ENCODE measurements at regions not wholly inside any gene's neighbourhood (a gene's known extent, or its start where the extent isn't known, plus 50 kb on each side); places are given as distances from the start of the nearest gene placed in this dataset.

DNA sequence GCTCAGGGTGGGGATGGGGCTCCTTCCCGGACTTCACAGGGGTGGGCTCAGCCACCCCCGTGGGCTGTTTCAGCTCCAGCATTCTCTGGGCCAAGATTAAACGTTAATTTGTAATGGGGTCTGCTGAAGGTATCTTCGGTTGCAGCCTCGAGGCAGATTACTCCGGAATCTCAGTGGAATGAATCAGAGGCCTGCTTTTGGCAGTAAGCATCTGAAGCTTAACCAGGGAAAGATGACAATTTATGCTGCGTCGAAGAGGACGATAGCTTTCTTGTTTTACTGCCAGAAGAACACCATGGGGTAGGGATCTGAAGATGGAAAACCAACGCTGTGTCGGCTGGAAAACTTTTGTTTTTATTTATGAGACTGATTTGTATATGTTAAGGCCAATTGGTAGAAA, 129.2 kb upstream of the MSX1 start:
- no peaks in the 10 kb centered on the region for H3K4me1 ChIP-seq (replicated peaks in 1 of 2; ENCODE audit: control insufficient read depth in 2 of 2, insufficient read depth in 2 of 2, low read length in 2 of 2)
- peaks cover 3% of the 10 kb centered on the region for H3K9me3 ChIP-seq (replicated peaks; ENCODE audit: control insufficient read depth, insufficient read depth, low read depth, low read length)
- H3K4me3 ChIP-seq, result no peak overlapping the region
- FAIRE-seq (no peak), DNase-seq (ENCODE audit: extremely low read depth in 1 of 4, low spot score in 3 of 4) (no peak), ATAC-seq (no peak)
- H3K4me2 ChIP-seq (ENCODE audit: insufficient read depth, low read length), result no peak overlapping the region
- no peaks in the 10 kb centered on the region for H3K36me3 ChIP-seq (ENCODE audit: control insufficient read depth, insufficient read depth, low read length)
- WGBS (ENCODE audit: insufficient coverage, low coverage, missing lambda C conversion rate), result 0% methylated on average over 11 of the region's 11 CpGs
- H3K27me3 ChIP-seq (ENCODE audit: control insufficient read depth in 2 of 2, insufficient read depth in 2 of 2, low read length in 2 of 2), result peaks cover 0 to 22% of the 10 kb centered on the region in 2 experiments; a peak in 1 of 5 replicates
- no peak overlapping the region for H3K9ac ChIP-seq (ENCODE audit: insufficient read depth in 1 of 2, low read depth in 2 of 2, low read length in 2 of 2)
- intact Hi-C loops (cut with micrococcal nuclease), result no loop called here
- ChIA-PET POLR2A (no interaction called here), CTCF (ENCODE audit: low intra/inter-chr PET ratio) (no interaction called here)
- H3K27ac ChIP-seq (ENCODE audit: extremely low read depth, low read depth, low read length), result no peak overlapping the region
- no peaks in the 10 kb centered on the region for H4K20me1 ChIP-seq (replicated peaks; ENCODE audit: control insufficient read depth, insufficient read depth, low read length)
- H3K9me1 ChIP-seq (ENCODE audit: control insufficient read depth, insufficient read depth, low read length), result no peaks in the 10 kb centered on the region
- in situ Hi-C loops (cut with MboI), result no loop called here
- BruUV-seq (replicated peaks), result no TSS peak
- no peak overlapping the region for H2AFZ ChIP-seq (ENCODE audit: low read depth, low read length)
- H3K79me2 ChIP-seq (ENCODE audit: control insufficient read depth, insufficient read depth, low read length), result no peaks in the 10 kb centered on the region
- TF ChIP-seq, protein P1, sequence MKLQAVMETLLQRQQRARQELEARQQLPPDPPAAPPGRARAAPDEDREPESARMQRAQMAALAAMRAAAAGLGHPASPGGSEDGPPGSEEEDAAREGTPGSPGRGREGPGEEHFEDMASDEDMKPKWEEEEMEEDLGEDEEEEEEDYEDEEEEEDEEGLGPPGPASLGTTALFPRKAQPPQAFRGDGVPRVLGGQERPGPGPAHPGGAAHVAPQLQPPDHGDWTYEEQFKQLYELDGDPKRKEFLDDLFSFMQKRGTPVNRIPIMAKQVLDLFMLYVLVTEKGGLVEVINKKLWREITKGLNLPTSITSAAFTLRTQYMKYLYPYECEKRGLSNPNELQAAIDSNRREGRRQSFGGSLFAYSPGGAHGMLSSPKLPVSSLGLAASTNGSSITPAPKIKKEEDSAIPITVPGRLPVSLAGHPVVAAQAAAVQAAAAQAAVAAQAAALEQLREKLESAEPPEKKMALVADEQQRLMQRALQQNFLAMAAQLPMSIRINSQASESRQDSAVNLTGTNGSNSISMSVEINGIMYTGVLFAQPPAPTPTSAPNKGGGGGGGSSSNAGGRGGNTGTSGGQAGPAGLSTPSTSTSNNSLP (IDR thresholded peaks at IDR 0.05; ENCODE audit: borderline replicate concordance, low read depth, low read length), result no peak
- TF ChIP-seq, protein P2, sequence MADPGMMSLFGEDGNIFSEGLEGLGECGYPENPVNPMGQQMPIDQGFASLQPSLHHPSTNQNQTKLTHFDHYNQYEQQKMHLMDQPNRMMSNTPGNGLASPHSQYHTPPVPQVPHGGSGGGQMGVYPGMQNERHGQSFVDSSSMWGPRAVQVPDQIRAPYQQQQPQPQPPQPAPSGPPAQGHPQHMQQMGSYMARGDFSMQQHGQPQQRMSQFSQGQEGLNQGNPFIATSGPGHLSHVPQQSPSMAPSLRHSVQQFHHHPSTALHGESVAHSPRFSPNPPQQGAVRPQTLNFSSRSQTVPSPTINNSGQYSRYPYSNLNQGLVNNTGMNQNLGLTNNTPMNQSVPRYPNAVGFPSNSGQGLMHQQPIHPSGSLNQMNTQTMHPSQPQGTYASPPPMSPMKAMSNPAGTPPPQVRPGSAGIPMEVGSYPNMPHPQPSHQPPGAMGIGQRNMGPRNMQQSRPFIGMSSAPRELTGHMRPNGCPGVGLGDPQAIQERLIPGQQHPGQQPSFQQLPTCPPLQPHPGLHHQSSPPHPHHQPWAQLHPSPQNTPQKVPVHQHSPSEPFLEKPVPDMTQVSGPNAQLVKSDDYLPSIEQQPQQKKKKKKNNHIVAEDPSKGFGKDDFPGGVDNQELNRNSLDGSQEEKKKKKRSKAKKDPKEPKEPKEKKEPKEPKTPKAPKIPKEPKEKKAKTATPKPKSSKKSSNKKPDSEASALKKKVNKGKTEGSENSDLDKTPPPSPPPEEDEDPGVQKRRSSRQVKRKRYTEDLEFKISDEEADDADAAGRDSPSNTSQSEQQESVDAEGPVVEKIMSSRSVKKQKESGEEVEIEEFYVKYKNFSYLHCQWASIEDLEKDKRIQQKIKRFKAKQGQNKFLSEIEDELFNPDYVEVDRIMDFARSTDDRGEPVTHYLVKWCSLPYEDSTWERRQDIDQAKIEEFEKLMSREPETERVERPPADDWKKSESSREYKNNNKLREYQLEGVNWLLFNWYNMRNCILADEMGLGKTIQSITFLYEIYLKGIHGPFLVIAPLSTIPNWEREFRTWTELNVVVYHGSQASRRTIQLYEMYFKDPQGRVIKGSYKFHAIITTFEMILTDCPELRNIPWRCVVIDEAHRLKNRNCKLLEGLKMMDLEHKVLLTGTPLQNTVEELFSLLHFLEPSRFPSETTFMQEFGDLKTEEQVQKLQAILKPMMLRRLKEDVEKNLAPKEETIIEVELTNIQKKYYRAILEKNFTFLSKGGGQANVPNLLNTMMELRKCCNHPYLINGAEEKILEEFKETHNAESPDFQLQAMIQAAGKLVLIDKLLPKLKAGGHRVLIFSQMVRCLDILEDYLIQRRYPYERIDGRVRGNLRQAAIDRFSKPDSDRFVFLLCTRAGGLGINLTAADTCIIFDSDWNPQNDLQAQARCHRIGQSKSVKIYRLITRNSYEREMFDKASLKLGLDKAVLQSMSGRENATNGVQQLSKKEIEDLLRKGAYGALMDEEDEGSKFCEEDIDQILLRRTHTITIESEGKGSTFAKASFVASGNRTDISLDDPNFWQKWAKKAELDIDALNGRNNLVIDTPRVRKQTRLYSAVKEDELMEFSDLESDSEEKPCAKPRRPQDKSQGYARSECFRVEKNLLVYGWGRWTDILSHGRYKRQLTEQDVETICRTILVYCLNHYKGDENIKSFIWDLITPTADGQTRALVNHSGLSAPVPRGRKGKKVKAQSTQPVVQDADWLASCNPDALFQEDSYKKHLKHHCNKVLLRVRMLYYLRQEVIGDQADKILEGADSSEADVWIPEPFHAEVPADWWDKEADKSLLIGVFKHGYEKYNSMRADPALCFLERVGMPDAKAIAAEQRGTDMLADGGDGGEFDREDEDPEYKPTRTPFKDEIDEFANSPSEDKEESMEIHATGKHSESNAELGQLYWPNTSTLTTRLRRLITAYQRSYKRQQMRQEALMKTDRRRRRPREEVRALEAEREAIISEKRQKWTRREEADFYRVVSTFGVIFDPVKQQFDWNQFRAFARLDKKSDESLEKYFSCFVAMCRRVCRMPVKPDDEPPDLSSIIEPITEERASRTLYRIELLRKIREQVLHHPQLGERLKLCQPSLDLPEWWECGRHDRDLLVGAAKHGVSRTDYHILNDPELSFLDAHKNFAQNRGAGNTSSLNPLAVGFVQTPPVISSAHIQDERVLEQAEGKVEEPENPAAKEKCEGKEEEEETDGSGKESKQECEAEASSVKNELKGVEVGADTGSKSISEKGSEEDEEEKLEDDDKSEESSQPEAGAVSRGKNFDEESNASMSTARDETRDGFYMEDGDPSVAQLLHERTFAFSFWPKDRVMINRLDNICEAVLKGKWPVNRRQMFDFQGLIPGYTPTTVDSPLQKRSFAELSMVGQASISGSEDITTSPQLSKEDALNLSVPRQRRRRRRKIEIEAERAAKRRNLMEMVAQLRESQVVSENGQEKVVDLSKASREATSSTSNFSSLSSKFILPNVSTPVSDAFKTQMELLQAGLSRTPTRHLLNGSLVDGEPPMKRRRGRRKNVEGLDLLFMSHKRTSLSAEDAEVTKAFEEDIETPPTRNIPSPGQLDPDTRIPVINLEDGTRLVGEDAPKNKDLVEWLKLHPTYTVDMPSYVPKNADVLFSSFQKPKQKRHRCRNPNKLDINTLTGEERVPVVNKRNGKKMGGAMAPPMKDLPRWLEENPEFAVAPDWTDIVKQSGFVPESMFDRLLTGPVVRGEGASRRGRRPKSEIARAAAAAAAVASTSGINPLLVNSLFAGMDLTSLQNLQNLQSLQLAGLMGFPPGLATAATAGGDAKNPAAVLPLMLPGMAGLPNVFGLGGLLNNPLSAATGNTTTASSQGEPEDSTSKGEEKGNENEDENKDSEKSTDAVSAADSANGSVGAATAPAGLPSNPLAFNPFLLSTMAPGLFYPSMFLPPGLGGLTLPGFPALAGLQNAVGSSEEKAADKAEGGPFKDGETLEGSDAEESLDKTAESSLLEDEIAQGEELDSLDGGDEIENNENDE (IDR thresholded peaks at IDR 0.05; ENCODE audit: low read depth, low read length), result no peak
- no peak for TF ChIP-seq RBFOX2 (IDR thresholded peaks at IDR 0.05; ENCODE audit: low read depth, low read length)
- TF ChIP-seq, protein P3, sequence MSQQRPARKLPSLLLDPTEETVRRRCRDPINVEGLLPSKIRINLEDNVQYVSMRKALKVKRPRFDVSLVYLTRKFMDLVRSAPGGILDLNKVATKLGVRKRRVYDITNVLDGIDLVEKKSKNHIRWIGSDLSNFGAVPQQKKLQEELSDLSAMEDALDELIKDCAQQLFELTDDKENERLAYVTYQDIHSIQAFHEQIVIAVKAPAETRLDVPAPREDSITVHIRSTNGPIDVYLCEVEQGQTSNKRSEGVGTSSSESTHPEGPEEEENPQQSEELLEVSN (IDR thresholded peaks at IDR 0.05; ENCODE audit: borderline replicate concordance in 1 of 2, extremely low read depth in 1 of 2, insufficient read depth in 1 of 2, insufficient read length in 1 of 2, low read depth in 1 of 2, low read length in 1 of 2, poor library complexity in 1 of 2, severe bottlenecking in 1 of 2), result no peak
- TF ChIP-seq, protein P4, sequence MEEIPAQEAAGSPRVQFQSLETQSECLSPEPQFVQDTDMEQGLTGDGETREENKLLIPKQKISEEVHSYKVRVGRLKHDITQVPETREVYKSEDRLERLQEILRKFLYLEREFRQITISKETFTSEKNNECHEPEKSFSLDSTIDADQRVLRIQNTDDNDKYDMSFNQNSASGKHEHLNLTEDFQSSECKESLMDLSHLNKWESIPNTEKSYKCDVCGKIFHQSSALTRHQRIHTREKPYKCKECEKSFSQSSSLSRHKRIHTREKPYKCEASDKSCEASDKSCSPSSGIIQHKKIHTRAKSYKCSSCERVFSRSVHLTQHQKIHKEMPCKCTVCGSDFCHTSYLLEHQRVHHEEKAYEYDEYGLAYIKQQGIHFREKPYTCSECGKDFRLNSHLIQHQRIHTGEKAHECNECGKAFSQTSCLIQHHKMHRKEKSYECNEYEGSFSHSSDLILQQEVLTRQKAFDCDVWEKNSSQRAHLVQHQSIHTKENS (CRISPR knock-in tag; IDR thresholded peaks at IDR 0.05), result no peak

Measured in K562 (cell line).